ENCODE measurements at regions not wholly inside any gene's neighbourhood (a gene's known extent, or its start where the extent isn't known, plus 50 kb on each side); places are given as distances from the start of the nearest gene placed in this dataset.
A peak's percentile ranks its signal among the peaks of the same experiment; 100 is the strongest.

GRCh38 chr11:129324533-129325175 lies 51.0 kb upstream of the BARX2 start:
- peak; percentile 61 for DNase-seq

DNA sequence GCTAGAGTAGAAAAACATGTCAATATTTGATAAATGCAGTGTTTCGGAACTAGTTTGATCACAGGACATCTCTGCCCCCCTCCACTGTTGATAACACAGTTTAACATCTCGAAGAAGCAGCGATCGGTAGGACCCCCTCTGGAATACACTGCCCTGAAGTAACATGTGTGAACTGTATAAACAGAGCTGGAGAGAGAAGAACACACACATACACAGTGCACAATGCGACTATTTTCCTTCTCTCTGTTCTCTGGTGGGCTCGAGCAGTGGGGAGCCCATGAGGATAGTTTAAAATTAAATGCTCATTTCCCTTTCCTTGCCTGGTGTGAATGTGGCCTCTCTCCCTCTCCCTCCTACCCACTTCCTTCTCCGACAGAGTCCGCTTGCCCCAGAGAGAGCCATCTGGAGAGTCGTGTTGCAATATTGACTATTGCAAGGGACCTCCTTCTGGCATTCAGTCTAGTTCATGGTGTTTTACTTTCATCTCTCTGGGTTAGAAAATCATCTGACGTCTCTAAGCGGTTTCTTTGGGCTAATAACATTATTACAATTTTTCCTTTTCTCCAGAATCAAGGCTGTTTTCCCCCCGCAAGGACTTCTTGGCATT lies 51.6 kb upstream of the BARX2 start:
- DNase-seq: no peak

GRCh38 chr11:129322941-129323340 lies 52.7 kb upstream of the BARX2 start:
- no peak for DNase-seq

- DNase-seq: no peak
Measured at GRCh38 chr11:129321076-129321475, 54.6 kb upstream of the BARX2 start.

GRCh38 chr11:129320494-129320893 lies 55.2 kb upstream of the BARX2 start:
- no peak for DNase-seq

- peak; percentile 55 for DNase-seq
Measured at GRCh38 chr11:129319751-129320150, 55.9 kb upstream of the BARX2 start.

DNA sequence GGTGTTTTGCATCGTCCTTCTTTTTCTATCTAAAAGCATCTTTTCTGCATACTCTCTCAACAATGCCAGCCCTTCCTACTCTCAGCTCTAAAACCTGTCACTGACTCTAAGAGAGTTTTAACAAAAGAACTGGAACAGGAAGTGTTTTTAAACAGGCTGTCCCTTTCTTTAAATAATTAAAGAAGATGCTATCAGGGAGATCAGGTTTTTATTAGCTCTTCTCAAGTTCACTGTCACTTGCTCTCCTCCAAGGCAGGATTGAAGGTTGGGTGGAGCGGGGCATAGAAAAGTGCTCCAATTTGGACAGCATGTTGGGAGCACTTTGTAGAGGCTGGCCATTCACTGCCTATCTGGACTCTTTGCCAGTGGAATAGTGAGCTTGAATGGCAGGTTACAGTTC lies 56.4 kb upstream of the BARX2 start:
- DNase-seq: no peak

GRCh38 chr11:129317571-129317970 lies 58.1 kb upstream of the BARX2 start:
- DNase-seq: peak; percentile 94

GRCh38 chr11:129316781-129317180 lies 58.9 kb upstream of the BARX2 start:
- no peak for DNase-seq

GRCh38 chr11:129315781-129316579 lies 59.7 kb upstream of the BARX2 start:
- DNase-seq: peak; percentile 95

DNA sequence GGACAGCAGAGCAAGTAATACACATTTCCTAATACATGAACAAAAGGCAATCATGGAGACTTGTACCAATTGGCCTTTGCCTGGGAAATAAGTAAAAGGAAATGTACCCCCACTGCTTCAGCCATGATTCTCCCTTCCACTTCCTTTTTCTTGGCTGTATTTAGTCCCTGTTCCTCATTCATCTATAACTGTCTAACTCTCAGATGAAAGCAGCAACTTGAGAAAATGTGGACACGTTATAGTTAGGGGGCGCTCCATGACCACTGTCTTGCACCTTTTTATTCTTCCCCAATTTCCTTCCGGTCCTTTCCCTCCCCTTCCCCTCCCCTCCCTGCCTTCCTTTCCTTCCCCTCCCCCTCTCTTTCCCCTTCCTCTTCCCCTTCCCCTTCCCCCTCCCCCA lies 61.3 kb upstream of the BARX2 start:
- DNase-seq: no peak

- DNase-seq: no peak
Measured at GRCh38 chr11:129313541-129314297, 61.9 kb upstream of the BARX2 start.

DNA sequence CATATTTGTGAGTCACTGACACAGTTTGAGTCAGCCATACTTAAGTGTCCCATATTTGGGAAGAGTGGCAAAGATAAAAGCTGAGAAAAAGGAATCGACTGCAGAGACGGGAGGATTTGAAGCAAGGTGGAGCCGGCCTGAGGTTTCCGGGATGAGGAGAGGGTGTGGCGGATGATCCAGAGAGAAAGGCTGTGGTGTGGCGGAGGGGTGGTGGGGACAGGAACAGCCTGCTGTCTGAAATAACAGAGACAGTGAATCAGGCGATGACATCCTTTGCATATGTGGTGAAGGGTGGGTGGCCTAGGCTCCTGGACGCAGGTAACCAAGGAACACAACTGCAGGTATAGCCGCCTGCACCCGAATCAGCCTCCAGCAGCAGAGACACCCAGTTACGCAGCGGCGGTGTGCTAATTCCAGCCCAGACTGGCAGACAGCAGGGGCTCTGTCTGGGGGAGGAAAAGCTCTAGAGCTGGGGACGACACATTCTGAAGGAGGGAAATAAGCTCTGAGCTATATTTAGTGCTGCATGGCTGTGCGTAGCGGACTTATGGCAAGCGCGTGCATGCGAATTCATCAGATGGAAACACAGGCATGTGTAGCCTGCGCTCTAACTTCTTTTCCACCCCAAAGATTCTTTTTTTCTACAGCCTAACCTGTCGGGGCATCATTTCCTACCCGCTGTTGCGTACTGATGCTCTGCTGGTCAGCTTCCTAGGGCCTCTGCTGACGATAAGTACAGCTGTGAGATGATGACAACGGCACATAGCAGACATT lies 62.7 kb upstream of the BARX2 start:
- DNase-seq: no peak

DNA sequence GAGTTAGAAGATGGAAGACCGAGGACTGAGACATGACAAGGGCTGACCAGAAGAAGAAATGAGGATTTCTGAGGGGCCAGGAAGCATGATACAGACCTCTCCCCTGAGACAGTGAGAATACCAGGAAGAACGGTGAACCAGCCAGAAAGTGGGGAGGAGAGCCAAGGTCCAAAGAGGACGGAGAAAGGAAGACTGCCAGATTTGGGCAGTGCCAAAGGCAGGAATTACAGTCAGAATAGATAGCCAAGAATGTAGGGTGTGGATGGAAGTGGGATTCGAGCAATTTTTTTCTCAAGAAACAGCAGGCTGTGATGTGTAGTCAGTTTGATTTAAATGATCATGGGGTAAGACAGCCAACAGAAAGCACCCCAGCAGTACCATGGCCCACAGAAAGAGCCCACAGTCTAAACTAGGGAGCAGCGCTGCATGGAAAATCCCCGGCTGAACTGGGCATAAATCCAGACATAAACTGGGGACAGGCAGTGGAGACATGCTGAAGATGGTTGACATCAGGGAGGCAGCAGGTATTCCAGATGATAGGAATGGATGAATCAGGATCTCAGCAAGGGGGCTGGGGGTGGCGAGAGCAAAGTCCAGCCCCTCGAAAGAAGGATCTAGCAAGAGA lies 67.3 kb upstream of the BARX2 start:
- no peak for DNase-seq

DNA sequence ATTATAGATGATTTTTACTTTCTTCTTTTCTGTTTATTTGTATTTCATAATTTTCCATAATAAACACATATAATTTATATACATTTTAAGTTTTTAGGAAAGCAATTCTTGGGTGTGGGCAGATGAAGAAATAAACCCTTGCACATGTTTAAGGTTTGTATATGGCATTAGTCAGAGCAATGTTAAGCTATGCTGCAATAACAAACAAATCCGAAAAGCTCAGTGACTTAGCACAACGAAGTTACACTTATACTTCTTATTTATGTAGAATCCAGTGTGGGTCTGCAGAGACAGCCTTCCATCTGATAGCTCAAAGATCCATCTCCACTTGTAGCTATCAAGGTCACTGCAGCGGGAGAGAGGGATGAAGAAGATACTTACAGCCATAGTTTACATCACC lies 68.5 kb upstream of the BARX2 start:
- no peak for DNase-seq

DNA sequence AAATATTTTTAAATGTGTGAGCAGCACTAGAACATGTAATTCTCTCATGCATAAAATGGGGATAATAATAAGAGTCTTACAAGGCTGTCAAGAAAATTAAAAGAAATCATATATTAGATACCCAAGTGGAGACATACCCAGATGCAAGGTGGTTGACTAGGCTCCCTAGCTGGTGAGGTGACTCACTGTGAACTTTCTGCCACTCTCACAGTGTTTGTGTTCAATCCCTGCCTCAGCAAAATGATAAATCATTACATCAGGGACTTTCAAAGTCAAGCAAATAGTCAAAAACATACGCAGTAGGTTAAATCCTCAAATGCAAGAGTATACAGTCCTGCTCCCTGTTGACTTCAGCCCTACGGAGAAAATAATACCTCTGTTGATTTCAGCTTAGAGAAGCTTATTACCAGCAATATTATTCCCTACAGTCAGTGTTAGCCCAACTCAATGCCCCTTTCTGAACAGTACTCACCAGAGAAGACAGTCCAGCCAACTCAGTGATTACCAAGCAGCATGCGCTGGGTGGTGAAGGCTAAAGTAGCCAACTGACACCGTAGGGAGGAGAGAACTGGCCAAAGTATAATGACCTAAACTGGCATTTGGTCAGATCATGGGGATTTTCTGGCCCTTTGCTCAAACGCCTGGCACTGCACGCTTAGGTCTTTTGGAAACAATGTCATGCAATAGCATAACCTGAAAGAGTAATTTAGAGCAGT lies 73.1 kb upstream of the BARX2 start:
- no peak for DNase-seq

- no peak for DNase-seq
Measured at GRCh38 chr11:129300099-129300498, 75.5 kb upstream of the BARX2 start.

GRCh38 chr11:129298988-129299387 lies 76.7 kb upstream of the BARX2 start:
- no peak for DNase-seq

GRCh38 chr11:129295746-129296145 lies 79.9 kb upstream of the BARX2 start:
- DNase-seq: no peak

DNA sequence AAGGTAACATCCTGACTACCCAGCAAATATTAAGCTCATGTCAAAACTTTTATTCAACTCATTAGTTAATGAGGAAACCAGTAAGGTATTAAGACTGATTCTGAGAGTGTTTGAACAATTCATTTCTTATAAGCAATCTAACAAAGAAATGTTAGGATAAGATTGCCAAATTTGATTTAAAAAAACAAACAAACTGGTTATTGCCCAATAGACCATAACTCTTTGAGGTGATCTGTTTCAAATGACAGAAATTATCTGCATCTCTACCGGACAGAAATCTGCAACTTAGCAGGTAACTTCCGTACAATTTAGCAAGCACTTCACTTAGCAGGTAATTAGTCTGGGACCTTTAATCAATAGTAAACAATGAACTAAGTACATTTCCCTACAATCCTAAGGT lies 82.9 kb upstream of the BARX2 start:
- no peak for DNase-seq

- DNase-seq: no peak
Measured at GRCh38 chr11:129292092-129292491, 83.6 kb upstream of the BARX2 start.

DNA sequence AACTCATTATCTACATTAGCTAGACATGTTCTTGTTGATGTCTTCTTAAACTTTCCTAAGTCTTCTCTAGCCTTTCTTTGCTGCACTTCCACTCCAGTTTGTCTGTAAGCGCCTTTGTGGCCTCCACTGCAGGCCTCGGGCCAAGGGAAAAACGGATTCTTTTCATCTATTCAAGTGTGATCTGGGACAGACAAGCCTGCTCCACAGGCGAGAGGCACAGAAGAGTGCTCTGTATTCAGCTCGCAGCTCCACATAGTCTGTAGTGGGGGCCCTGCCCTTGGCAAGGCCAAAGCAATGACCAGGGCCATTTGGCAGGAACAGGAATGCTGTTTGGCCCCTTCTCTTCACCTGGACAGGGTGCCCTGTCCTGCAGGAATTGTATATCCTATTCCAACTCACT lies 84.1 kb upstream of the BARX2 start:
- DNase-seq: no peak

All from NCI-H526 treated with DMSO at 0.1 percent for 48 hours (cell line).